ENCODE measurements at regions not wholly inside any gene's neighbourhood (a gene's known extent, or its start where the extent isn't known, plus 50 kb on each side); places are given as distances from the start of the nearest gene placed in this dataset.
"Not testable (repeated sequence)": the region's sequence is repeated elsewhere in the genome, so short reads cannot be mapped to it uniquely, and the experiment has no call there.

DNA sequence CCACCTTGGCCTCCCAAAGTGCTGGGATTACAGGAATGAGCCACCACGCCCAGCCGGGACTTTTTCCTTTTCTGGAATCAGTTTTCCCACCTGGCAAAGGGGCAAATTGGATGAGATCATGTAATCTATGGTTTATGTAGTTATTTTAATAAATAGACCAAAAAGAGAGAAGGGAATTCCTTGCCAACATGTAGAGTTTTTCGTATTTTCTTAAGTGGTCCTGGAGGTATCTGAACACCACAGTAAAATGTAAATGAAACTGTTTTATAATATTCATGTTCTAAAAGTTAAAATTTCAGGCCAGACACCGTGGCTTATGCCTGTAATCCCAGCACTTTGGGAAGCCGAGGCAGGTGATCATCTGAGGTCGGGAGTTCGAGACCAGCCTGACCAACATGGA, 185.1 kb upstream of the ZNF217 start:
- no peaks in the 10 kb centered on the region for H3K4me1 Mint-ChIP-seq (ENCODE audit: low read depth)
- no peak overlapping the region for H3K27ac Mint-ChIP-seq
- no peaks in the 10 kb centered on the region for H3K9me3 Mint-ChIP-seq (ENCODE audit: low read depth)
- H3K36me3 Mint-ChIP-seq (ENCODE audit: insufficient read depth), result no peaks in the 10 kb centered on the region
- no peaks in the 10 kb centered on the region for H3K27me3 Mint-ChIP-seq
- H3K4me3 Mint-ChIP-seq (ENCODE audit: low read depth), result no peak overlapping the region
- TF ChIP-seq, protein P1, sequence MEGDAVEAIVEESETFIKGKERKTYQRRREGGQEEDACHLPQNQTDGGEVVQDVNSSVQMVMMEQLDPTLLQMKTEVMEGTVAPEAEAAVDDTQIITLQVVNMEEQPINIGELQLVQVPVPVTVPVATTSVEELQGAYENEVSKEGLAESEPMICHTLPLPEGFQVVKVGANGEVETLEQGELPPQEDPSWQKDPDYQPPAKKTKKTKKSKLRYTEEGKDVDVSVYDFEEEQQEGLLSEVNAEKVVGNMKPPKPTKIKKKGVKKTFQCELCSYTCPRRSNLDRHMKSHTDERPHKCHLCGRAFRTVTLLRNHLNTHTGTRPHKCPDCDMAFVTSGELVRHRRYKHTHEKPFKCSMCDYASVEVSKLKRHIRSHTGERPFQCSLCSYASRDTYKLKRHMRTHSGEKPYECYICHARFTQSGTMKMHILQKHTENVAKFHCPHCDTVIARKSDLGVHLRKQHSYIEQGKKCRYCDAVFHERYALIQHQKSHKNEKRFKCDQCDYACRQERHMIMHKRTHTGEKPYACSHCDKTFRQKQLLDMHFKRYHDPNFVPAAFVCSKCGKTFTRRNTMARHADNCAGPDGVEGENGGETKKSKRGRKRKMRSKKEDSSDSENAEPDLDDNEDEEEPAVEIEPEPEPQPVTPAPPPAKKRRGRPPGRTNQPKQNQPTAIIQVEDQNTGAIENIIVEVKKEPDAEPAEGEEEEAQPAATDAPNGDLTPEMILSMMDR (IDR thresholded peaks at IDR 0.05; ENCODE audit: unreplicated experiment), result no peak
- DNase-seq (ENCODE audit: low spot score, unreplicated experiment), result no peak

DNA sequence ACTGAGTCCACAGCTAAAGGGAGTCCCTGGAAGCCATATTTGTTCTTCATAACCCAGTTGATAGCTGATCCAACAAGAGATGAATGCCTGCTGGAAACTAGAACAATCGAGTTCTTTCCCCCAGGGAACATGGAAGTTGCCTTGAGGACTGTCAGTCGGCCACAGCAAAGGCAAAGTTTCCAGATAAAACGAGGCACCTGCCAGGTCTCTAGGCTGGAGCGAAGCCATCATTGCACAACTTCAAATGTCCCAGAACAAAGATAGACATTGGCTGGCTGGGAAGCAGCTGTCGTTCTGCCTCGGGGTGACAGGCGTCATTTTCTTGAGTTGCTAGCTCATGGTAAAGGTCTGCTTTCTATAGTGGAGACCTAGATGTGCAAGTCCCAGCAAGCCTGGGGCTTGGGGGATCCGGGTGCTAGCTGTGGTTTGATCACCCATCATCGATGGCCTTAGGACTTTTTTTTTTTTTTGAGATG, 184.4 kb upstream of the ZNF217 start:
- no peaks in the 10 kb centered on the region for H3K36me3 Mint-ChIP-seq (ENCODE audit: insufficient read depth)
- TF ChIP-seq, protein P1 (IDR thresholded peaks at IDR 0.05; ENCODE audit: unreplicated experiment), result no peak
- peaks cover 2% of the 10 kb centered on the region for H3K4me1 Mint-ChIP-seq (ENCODE audit: low read depth)
- no peaks in the 10 kb centered on the region for H3K27me3 Mint-ChIP-seq
- no peak for DNase-seq (ENCODE audit: low spot score, unreplicated experiment)
- no peak overlapping the region for H3K4me3 Mint-ChIP-seq (ENCODE audit: low read depth)
- no peaks in the 10 kb centered on the region for H3K9me3 Mint-ChIP-seq (ENCODE audit: low read depth)
- no peak overlapping the region for H3K27ac Mint-ChIP-seq

DNA sequence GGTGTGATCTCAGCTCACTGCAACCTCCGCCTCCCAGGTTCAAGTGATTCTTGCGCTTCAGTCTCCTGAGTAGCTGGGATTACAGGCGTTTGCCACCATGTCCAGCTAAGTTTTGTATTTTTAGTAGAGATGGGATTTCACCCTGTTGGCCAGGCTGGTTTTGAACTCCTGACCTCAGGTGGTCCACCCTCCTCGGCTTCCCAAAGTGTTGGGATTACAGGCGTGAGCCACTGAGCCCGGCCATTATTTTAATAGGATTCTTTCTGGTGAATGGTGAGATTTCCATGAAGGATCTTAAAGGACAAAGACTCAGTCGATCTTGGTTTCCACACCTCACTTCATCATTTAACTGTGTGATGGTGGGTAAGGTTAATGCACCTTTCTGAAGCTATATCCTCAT, 183.8 kb upstream of the ZNF217 start:
- not testable (repeated sequence) for H3K36me3 Mint-ChIP-seq (ENCODE audit: insufficient read depth); H3K4me1 Mint-ChIP-seq (ENCODE audit: low read depth); H3K4me3 Mint-ChIP-seq (ENCODE audit: low read depth); H3K27me3 Mint-ChIP-seq; H3K27ac Mint-ChIP-seq; DNase-seq (ENCODE audit: low spot score, unreplicated experiment); H3K9me3 Mint-ChIP-seq (ENCODE audit: low read depth)

DNA sequence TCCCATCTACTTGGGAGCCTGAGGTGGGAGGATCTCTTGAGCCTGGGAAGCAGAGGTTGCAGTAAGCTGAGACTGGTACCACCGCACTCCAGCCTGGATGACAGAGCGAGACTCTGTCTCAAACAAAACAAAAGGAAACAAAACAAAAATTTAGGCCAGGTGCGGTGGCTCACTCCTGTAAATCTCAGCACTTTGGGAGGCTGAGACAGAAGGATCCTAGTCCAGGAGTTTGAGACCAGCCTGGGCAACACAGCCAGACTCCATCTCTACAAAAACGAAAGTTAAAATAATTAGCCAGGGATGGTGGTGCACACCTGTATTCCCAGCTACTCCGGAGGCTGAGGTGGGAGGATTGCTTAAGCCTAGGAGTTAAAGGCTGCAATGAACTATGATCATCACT, 183.2 kb upstream of the ZNF217 start:
- Mint-ChIP-seq H3K4me1 (ENCODE audit: low read depth) (peaks cover 4% of the 10 kb centered on the region), H3K27me3 (no peaks in the 10 kb centered on the region), H3K36me3 (ENCODE audit: insufficient read depth) (no peaks in the 10 kb centered on the region), H3K27ac (no peak overlapping the region), H3K4me3 (ENCODE audit: low read depth) (no peak overlapping the region), H3K9me3 (ENCODE audit: low read depth) (no peaks in the 10 kb centered on the region)
- no peak for DNase-seq (ENCODE audit: low spot score, unreplicated experiment)
- TF ChIP-seq, protein P1 (IDR thresholded peaks at IDR 0.05; ENCODE audit: unreplicated experiment), result no peak

DNA sequence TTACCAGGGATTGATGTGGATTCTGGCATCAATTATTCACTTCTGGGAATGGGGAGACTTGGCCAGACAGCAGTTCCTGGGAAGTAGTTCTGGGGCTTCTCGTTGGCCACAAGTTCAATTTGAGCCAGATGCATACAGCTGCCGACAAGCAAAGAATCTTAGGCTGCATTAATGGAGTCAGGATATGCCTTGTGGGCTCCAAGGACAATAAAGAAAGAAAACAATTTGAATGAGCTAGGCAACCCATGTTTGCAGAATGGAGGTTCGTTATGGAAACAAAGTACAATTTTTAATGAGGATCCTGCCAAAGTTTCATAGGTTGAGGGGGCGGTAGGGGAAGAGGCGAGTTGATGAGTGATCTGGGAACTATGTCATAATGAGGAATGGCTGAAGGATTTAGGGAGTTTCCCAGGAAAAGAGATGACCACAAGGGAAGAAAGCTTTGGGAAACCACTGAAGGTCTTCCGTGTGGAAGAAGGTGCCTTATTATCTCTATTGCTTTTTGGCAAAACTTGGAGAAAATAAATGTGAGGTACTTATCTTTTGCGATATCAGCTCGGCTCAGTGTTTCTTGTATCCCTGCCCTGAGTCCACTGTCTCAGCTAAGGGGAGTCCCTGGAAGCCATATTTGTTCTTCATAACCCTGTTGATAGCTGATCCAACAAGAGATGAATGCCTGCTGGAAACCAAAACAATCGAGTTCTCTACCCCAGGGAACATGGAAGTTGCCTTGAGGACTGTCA, 181.0 kb upstream of the ZNF217 start:
- no peaks in the 10 kb centered on the region for H3K9me3 Mint-ChIP-seq (ENCODE audit: low read depth)
- no peak for DNase-seq (ENCODE audit: low spot score, unreplicated experiment)
- no peak overlapping the region for H3K27ac Mint-ChIP-seq
- H3K4me3 Mint-ChIP-seq (ENCODE audit: low read depth), result no peak overlapping the region
- TF ChIP-seq, protein P1 (IDR thresholded peaks at IDR 0.05; ENCODE audit: unreplicated experiment), result no peak
- no peaks in the 10 kb centered on the region for H3K36me3 Mint-ChIP-seq (ENCODE audit: insufficient read depth)
- no peaks in the 10 kb centered on the region for H3K27me3 Mint-ChIP-seq
- peaks cover 10% of the 10 kb centered on the region for H3K4me1 Mint-ChIP-seq (ENCODE audit: low read depth)

DNA sequence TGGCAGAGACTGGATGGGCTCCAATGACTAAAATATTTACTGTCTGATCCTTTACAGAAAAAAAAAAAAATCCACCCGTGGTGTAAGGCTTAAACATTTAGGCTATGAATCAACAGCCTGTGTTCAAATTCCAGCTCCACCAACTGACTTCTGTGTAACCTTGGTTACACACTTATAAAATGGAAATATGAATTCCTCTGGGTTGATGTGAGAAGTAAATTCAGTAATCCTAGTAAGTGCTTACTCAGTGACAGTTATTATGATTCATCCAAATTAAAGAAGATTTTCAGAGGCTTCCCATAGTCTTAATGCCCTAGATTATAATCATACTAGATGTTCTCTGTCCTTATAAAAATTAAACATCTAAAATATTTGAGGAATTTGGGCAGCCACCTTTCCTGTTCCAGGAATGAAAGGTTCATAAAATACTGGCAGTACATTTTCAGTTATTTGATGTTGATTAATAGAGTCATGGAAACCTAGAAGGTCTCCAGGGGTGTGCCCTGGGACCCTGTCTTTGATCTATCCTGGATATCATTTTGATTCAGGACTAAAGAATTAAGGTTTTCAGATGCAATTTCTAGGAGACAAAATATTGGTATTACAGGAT, 180.3 kb upstream of the ZNF217 start:
- peaks cover 15% of the 10 kb centered on the region for H3K4me1 Mint-ChIP-seq (ENCODE audit: low read depth)
- no peaks in the 10 kb centered on the region for H3K9me3 Mint-ChIP-seq (ENCODE audit: low read depth)
- H3K27ac Mint-ChIP-seq, result no peak overlapping the region
- H3K36me3 Mint-ChIP-seq (ENCODE audit: insufficient read depth), result no peaks in the 10 kb centered on the region
- no peaks in the 10 kb centered on the region for H3K27me3 Mint-ChIP-seq
- DNase-seq (ENCODE audit: low spot score, unreplicated experiment), result no peak
- no peak overlapping the region for H3K4me3 Mint-ChIP-seq (ENCODE audit: low read depth)
- TF ChIP-seq, protein P1 (IDR thresholded peaks at IDR 0.05; ENCODE audit: unreplicated experiment), result no peak

DNA sequence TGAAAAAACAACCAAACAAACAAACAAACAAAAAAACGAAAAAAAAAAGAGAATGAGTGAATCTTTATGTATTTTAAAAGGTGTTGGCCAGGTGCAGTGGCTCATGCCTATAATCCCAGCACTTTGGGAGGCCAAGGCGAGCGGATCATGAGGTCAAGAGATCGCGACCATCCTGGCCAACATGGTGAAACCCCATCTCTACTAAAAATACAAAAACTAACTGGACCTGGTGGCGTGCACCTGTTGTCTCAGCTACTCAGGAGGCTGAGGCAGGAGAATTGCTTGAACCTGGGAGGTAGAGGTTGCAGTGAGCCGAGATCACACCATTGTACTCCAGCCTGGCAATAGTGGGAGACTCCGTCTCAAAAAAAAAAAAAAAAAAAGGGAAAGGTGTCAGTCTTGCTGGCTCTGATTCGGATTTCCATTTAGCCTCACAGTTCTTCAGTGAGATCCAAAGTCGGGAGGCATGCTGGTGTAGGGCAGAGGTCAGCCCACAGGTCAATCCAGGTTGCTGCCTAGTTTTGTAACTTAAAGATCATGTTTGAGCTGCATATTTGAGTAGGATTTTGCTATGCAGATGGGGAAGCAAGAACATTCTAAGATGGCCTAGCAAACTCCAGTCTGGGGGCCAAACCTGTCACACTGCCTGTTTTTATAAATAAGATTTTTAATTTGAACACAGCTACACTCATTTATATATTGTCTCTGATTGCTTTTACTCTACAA, 179.6 kb upstream of the ZNF217 start:
- not testable (repeated sequence) for H3K4me3 Mint-ChIP-seq (ENCODE audit: low read depth); H3K36me3 Mint-ChIP-seq (ENCODE audit: insufficient read depth); H3K27me3 Mint-ChIP-seq; DNase-seq (ENCODE audit: low spot score, unreplicated experiment); H3K9me3 Mint-ChIP-seq (ENCODE audit: low read depth)
- peaks cover 21% of the 10 kb centered on the region for H3K4me1 Mint-ChIP-seq (ENCODE audit: low read depth)
- H3K27ac Mint-ChIP-seq, result peak overlapping the region; percentile 49

Data from progenitor cell of endocrine pancreas (in vitro differentiated cells).